HG02610 (cell line): ENCODE measurements at regions not wholly inside any gene's neighbourhood (a gene's known extent, or its start where the extent isn't known, plus 50 kb on each side); places are given as distances from the start of the nearest gene placed in this dataset.
"Not testable (repeated sequence)": the region's sequence is repeated elsewhere in the genome, so short reads cannot be mapped to it uniquely, and the experiment has no call there.

Source experiments
- ATAC-seq: cut with Tn5 transposase; IDR thresholded peaks from one replicate; pipeline ENCODE4 v1.9.1; 2021; ENCODE audit warnings: mild to moderate bottlenecking, moderate library complexity; ENCODE audit not compliant: unreplicated experiment

DNA sequence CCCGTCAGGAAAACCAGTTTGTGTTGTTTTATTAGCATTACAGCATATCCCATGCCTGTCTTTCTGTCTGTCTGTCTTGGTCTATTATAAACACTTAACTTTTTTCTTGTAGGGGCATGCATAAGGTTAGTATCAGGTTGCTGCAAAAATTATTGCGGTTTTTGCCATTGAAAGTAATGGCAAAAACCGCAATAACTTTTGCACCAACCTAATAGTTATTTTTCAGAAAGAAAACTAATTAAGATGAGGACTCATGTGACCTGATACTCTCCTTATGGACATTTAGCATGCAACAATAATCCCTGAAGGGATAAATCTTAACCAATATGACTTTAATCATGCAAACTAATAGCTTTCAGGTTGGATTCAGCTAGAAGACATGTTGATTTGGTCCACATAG is 326.7 kb upstream of the SUCLG2 start:
- no peak for ATAC-seq

DNA sequence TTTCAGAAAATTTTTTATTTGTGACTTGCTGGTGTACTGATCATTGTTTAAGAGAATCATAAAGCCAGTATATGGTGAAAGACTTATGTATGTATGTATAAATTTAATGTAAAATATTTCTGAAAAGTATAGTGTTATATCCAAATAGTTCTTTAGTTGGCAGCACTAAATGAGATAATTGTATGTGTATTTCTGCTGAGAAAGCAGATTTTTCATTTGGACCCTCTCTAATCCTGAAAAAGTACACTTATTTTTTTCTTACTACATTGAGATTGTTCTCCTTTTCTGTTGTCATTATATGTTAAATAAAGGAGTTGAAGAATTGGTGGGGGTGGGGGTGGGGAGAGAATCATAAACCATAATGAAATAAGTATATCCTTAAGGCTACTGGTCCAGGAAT is 324.9 kb upstream of the SUCLG2 start:
- ATAC-seq: no peak

DNA sequence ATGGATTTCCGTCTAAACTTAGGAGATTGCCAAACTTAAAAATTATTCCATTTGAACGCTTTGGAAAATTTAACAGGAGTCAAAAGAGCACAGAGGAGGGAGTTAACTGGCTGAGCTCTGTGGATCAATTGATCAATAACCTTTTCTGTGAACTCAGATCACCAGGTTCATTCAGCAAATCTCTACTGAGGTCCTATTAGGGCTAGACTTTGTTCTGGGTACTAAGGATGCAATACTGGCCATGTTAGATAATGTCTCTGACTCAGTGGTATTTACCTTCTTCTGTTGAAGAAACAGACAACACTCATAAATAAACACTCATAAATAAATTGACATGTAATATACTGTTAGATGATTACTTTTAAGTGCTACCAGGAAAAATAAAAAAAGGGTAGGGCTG is 323.4 kb upstream of the SUCLG2 start:
- no peak for ATAC-seq

DNA sequence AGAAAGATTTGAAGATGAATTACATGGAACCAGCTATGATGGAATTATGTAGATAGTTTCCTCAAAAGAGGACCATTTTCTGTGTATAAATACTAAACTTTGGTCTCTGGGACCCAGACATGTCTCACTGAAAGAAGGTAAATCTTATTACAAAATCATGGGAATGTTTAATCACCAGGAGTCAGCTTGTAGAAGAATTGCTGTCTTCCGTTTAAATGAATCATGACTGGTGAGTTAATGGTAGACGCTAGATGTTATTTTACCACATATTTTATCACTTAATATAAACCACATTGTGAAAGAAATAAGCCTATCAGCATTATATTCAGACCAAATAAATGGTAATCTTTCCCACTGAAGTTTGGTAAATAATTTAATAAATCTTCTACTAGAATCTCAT is 322.3 kb upstream of the SUCLG2 start:
- no peak for ATAC-seq

DNA sequence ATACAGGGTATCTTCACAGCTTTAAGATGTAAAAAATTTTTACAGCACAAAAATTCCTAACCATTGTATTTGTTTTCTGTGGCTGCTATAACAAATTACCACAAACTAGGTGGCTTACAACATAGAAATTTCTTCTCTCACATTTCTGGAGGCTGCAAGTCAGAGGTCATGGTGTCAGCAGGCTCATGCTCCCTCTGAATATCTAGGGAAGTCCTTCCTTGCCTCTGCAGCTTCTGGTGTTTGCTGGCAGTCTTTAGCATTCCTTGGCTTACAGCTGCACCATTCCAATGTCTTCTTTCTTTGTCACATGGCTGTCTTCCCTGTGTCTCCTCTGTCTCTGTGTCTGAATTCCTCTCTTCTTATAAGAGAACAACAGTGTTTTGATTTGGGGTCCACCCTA is 310.2 kb upstream of the SUCLG2 start:
- ATAC-seq: no peak

DNA sequence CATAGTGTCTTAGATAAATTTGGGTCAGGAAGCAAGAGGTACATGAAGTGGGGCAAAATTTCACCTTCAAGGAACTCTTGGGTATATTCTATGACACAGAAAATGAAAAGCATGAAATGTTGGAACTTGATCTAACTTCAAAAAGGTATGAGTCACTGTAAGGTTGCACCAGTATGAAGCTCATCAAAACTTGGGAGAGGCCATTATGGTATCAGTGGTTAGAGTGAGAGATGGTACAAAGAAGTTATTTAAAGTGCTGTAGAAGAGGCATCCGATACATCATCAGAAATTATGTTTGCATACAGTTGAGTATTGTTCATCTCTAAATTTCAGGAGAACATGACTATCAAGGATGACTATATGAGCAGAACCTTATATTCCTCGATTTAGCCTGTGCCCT is 302.9 kb upstream of the SUCLG2 start:
- no peak for ATAC-seq

DNA sequence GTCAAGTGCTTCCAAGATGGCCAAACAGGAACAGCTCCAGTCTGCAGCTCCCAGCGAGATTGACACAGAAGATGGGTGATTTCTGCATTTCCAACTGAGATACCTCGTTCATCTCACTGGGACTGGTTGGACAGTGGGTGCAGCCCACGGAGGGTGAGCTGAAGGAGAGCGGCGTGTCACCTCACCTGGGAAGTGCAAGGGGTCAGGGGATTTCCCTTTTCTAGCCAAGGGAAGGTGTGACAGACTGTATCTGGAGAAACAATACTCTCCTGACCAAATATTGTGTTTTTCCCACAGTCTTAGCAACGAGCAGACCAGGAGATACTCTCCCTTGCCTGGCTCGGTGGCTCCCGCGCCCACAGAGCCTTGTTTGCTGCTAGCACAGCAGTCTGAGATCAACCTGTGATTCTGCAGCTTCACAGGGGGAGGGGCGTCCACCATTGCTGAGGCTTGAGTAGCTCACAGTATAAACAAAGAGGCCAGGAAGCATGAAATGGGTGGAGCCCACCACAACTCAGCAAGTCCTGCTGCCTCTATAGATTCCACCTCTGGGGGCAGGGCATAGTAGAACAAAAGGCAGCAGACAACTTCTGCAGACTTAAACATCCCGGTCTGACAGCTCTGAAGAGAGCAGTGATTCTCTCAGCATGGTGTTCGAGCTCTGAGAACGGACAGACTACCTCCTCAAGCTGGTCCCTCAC is 293.5 kb upstream of the SUCLG2 start:
- ATAC-seq: no peak

DNA sequence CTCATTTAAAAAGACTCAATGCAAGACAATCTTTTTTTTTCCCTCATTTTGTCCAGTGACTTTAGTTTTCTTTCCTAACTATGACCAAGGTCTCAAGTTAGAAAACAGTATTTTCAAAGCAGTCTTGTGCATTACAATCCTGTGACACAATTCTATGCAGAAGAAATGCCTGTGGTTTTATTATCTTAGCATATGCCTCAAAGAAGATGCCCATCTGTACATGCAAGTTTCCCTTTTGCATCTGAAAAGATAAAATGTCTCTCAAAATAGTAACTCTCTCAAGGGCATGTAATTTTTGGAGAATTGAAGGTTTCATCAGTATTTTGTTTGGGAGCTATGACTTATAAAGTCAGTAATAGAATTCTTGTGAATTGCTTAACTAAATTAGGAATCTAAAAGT is 292.0 kb upstream of the SUCLG2 start:
- ATAC-seq: no peak

DNA sequence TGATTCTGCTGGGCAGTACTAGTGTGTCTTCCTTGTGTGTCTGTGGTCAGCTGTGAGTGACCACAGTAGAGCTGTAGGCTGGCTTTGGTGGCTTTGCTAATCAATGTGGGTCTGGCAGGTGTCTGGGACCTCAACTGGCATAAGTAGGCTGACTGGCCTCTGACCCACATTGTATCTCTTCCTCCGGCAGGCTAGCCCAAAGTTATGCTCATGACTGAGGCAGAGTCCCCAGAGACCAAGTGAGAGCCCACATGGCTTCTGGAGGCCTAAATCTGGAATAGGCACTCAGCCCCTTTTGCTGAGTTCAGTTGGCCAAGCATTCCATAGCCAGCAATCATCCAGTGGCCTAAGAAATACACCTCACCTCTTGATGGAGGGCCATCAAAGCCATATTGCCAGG is 289.1 kb upstream of the SUCLG2 start:
- no peak for ATAC-seq

DNA sequence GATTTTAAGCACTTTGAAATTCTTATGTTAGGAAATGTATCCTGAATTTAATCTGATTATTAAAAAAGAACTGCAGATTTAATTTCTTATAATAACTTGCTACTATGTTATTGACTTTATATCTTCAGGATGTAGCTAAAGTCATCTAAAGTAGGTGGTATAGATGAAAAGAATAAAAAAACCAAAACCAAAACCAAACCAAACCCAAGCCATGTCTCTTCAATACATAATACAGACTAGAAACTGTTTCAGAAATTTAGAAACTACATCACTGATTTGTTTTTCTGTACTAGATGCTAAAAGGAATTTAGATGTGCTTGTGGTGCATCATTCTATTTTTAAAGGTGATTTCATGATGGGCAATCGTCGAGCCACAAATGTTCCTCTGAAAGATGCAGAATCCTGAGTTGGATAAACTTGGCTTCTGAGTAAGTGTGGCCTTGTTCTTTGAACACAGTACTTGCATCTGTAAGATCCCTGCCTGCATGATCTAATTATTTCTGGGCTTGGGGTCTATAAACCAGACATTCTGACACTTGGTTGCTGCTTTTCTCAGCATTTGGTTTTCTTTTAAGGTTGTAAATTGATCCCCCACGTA is 287.1 kb upstream of the SUCLG2 start:
- no peak for ATAC-seq

DNA sequence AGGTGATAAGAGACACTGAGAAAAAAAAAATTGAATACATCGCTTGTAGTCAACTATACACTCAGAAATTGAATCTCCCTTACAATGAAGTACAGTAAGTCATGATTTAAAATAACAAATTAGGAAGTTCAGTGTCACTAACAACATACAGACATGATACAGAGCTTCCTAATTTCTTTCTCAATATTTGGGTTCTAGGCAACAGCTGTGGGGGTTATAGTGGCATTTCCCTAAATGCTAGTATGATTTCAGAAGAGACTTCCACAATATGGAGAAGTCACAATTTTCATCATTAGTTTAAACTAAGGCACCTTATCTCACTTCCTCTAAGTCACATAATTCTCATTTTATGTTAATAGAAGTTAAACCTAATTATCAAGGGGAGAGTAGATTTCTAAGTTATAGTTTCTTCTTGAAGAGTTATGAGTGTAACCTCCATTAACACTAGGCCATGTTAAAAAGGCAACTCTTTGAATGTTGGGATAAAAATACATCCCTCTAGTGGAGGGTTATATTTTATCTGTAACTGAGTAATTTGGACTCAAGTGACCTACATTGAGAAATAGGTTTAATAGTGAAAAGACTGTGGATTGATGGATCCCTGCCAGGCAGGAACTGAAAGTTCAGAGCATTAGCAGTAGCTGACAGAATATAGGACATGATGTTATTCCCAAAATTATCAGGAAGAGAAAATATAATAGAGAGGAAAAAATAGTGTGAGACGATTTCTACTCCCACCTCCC is 286.0 kb upstream of the SUCLG2 start:
- ATAC-seq: no peak

DNA sequence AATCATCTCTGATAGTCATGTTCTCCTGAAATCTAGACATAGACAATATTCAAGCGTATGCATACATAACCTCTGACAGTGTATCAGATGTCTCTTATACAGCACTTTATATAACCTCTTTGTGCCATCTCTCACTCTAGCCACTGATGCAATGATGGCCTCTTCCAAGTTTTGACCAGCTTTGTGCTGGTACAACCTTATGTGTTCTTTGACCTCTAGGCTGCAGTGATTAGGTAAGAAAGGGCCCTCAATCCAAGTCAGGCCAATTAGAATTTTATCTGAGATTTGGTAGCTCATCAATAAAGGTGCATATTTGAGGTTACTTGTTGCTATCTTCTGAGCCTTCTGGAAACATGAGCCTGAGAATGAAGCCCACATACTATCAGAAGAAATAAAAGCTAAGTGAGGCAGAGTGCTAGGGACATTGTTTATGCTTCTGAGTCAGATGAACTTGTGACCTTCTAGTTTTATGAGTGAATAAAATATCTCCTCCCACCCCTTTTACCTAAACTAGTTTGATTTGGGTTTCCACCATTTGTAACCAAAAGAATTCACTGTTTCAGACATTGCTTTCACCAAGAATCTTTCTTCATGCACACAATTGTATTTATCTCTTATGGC is 283.2 kb upstream of the SUCLG2 start:
- ATAC-seq: no peak

DNA sequence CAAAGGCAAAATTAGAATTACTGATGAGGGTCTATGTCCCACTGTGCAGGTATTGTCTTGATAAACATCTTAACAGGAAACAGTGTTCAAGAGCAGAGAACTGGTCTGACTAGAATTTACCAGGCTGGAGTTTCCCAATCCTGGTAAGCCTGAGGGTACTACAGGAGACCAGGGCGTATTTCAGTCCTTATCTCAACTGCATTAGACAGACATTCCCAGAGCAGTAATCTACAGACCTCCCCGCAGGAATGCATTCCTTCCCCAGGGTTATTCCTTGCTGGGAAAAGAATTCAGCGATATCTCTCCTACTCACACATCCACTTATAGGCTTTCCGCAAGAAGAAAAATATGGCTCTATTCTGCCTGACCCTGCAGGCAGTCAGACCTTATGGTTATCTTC is 276.0 kb upstream of the SUCLG2 start:
- ATAC-seq: not testable (repeated sequence)

DNA sequence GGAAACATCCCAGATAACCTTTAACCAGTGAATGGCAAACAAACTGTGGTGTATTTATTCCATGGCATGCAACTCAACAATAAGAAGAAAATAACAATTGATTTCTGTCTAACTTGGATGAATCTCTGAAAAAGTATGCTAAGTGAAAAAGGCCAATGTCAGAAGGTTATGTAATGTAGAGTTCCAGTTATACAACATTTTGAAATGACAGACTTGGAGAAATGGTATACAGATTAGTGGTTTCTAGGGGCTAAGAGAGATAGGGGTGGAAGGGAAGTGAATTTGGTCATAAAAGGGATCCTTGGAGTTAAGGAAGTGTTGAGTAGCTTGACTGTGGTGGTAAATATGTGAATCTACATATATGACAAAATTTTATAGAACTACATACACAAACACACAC is 269.4 kb upstream of the SUCLG2 start:
- ATAC-seq: no peak

DNA sequence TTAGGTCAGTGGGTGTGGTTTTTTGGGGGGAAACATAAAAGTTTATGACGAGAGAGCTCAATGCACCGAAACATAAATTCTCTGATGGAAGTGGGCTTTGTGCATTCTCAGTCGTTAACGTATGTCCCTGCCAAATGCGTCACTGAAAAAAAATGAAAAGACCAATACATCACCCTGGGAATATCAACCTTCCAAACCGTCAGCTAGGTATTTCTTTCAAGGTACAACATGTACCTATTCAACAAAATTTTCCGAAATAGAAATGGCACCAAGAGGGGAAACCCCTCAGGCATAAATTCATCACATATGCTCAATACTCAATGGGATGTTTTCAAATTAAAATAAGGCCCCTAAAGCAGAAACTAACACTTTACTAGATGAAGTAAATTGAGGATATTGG is 266.6 kb upstream of the SUCLG2 start:
- ATAC-seq: no peak

DNA sequence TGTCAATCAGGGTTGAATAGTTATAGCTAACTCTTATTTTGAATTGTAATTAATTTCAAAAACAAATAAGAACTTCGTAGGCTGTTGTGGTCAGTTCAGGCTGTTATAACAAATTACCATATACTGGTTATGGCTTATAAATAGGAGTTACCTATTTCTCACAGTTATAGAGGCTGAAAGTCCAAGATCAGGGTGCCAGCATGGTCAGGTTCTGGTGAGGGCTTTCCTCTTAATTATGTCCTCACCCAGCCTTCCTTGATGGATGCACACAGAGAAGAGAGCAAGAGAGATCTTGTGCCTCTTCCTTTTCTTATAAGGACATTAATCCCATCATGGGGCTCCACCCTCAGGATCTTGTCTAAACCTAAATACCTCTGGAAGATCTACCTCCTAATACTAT is 265.9 kb upstream of the SUCLG2 start:
- ATAC-seq: no peak

DNA sequence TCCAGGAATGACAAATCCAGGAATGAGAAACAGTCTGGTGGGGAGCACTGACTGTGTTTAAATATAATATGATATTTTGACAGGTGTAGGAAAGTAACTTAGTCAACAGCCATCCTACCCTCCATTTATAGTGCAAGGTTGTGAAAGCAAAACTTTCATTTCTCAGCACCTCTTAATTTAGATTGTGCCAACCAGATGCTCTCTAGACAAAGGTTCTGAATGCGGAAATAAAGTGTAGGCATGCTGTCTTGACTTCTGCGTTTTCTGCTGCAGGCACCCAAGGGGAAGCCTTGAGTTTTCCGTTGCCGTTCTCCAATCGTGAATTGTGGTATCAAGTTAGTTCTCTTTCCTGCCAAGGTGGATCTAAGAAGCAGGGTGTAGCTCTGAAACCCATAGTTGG is 261.9 kb upstream of the SUCLG2 start:
- ATAC-seq: no peak

DNA sequence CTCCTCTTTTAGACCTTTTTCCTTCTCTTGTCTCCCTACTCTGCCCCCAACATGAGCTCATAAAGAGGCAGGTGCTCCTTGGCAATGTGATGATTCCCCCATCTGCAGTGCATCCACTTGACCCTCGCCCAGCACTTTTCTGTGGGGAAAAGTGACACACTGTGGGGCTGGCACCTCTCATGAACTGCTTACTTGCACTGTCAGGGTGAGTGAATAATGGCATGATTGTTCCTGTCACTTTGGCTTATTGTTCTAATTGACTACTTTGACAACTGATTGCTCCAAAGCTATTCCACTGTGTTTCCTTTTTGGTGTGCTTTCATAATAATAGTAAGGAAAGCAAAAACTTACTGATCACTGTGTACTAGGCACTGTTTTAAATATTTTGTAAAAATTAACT is 253.3 kb upstream of the SUCLG2 start:
- ATAC-seq: no peak

DNA sequence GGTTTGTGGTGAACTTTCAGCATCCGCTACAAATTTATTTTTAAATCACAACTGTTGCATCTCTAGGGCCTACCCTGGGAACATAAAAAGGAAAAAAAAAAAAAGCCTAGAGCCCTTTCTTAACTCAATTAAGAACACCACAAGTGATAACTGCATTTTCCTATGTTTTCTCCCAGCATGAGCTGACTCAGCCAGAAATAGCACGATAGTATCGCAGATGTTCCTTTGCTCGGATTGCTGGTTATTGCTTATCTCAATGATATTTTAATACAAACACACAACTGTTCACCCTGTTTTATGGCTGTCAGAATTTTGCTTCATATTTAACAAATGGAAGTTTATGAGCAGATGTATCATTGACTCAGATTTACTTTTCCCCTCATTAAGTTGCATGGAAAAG is 251.8 kb upstream of the SUCLG2 start:
- ATAC-seq: no peak

DNA sequence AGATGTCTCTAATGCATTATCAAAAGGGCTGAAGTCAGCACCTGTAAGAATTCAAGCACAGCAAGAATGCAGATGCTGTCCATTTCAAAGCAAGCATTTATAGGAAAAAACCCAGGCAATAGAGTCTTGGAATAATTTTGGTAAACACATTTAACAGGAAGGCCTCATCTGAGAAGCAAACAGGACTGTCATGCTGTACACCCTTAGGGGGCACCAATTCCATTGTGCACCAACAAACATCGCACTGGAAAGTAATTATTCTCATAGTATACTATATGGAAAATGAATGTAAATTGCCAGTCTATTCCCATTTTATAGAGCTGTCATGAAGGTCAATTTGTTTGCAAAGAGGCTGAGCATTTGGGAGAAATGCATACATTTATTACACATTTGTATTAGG is 247.3 kb upstream of the SUCLG2 start:
- no peak for ATAC-seq

DNA sequence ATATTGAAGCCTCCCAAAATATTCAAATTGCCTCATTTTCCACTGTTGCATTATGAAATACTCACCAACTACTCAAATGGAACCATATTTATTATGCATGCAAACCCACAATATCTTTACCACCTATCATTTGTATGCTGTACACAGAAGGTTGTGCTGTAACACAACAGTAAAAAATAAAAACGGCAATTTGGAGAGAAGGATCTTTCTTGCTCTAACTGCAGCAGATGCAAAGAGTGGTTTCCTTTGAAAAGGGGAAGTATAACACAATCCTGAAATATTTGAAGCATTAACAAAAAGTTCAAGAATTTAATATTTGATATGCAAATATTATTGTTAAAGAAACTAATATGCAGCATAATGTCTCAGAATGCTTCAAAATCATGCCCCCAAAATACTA is 244.5 kb upstream of the SUCLG2 start:
- no peak for ATAC-seq
